ENCODE measurements at regions not wholly inside any gene's neighbourhood (a gene's known extent, or its start where the extent isn't known, plus 50 kb on each side); places are given as distances from the start of the nearest gene placed in this dataset.

GRCh38 chrX:147737690-147738089 is 174.0 kb upstream of the FMR1 start (continued):
- TF ChIP-seq TCF12 (IDR thresholded peaks at IDR 0.05) (no peak), TAF1 (IDR thresholded peaks at IDR 0.05; ENCODE audit: borderline replicate concordance, low read depth, low read length) (no peak), GATA2 (CRISPR knock-in tag; IDR thresholded peaks at IDR 0.05) (no peak), IRF3 (IDR thresholded peaks at IDR 0.05; ENCODE audit: low read depth, low read length) (no peak)

GRCh38 chrX:147738265-147738664 is 173.5 kb upstream of the FMR1 start:
- TF ChIP-seq RAD21 (IDR thresholded peaks at IDR 0.05; ENCODE audit: low read length) (no peak), MXI1 (IDR thresholded peaks at IDR 0.05; ENCODE audit: low read depth, low read length) (no peak), TCF12 (IDR thresholded peaks at IDR 0.05) (no peak), EP300 (IDR thresholded peaks at IDR 0.05; ENCODE audit: borderline replicate concordance in 1 of 2, low read depth in 1 of 2, low read length in 1 of 2) (no peak), GABPA (IDR thresholded peaks at IDR 0.05; ENCODE audit: low read depth) (no peak), NFIC (IDR thresholded peaks at IDR 0.05; ENCODE audit: borderline replicate concordance) (no peak), RFX5 (IDR thresholded peaks at IDR 0.05; ENCODE audit: low read length) (no peak), SIN3A (IDR thresholded peaks at IDR 0.05; ENCODE audit: borderline replicate concordance, low read depth, low read length) (no peak), GATA2 (CRISPR knock-in tag; IDR thresholded peaks at IDR 0.05) (no peak), USF1 (IDR thresholded peaks at IDR 0.05; ENCODE audit: borderline replicate concordance, low read depth) (no peak), IRF3 (IDR thresholded peaks at IDR 0.05; ENCODE audit: low read depth, low read length) (no peak), FOSL2 (IDR thresholded peaks at IDR 0.05; ENCODE audit: borderline replicate concordance, low read depth) (no peak), USF2 (IDR thresholded peaks at IDR 0.05; ENCODE audit: borderline replicate concordance, low read depth, low read length) (no peak), EZH2phosphoT487 (IDR thresholded peaks at IDR 0.05; ENCODE audit: borderline replicate concordance, low read depth) (no peak), CHD2 (IDR thresholded peaks at IDR 0.05; ENCODE audit: low read length, partially characterized antibody) (no peak), SMC3 (IDR thresholded peaks at IDR 0.05; ENCODE audit: low read depth, low read length) (no peak), NRF1 (IDR thresholded peaks at IDR 0.05; ENCODE audit: low read depth, low read length) (no peak)
- H3K27me3 ChIP-seq (ENCODE audit: insufficient read depth): no peaks in the 10 kb centered on the region
- no peaks in the 10 kb centered on the region for H3K9me2 ChIP-seq
- H3K4me2 ChIP-seq: no peak overlapping the region
- H3K4me3 ChIP-seq (ENCODE audit: low read depth in 2 of 2, low read length in 1 of 2): no peak overlapping the region
- no peak overlapping the region for H3K27ac ChIP-seq (ENCODE audit: low read depth in 2 of 2, low read length in 1 of 2)
- H3K9me3 ChIP-seq: no peaks in the 10 kb centered on the region
- H3K9ac ChIP-seq: no peak overlapping the region
- H3K36me3 ChIP-seq (replicated peaks in 1 of 2; ENCODE audit: control insufficient read depth in 1 of 2, insufficient read depth in 2 of 2, low read length in 1 of 2): no peaks in the 10 kb centered on the region
- DNase-seq: no peak
- no peaks in the 10 kb centered on the region for H4K20me1 ChIP-seq (ENCODE audit: insufficient read depth)
- CTCF ChIA-PET: no interaction called here
- H3F3A ChIP-seq (replicated peaks; ENCODE audit: insufficient read depth): no peaks in the 10 kb centered on the region
- no peak overlapping the region for H2AFZ ChIP-seq (ENCODE audit: low read depth)
- POLR2A ChIA-PET: no interaction called here
- 5% methylated on average over 3 of the region's 3 CpGs for WGBS (ENCODE audit: low lambda C conversion rate)
- H3K79me2 ChIP-seq (ENCODE audit: insufficient read depth): no peaks in the 10 kb centered on the region
- no peaks in the 10 kb centered on the region for H3K4me1 ChIP-seq (ENCODE audit: control insufficient read depth in 1 of 2, insufficient read depth in 2 of 2, low read depth in 1 of 2, low read length in 1 of 2)

All from SK-N-SH (cell line).